ENCODE measurements at regions not wholly inside any gene's neighbourhood (a gene's known extent, or its start where the extent isn't known, plus 50 kb on each side); places are given as distances from the start of the nearest gene placed in this dataset.

- DNase-seq = no peak
These were observed 63.4 kb upstream of the SLC6A6 start for GRCh38 chr3:14338898-14339458.

- no peak for DNase-seq
These were observed 61.3 kb upstream of the SLC6A6 start for GRCh38 chr3:14340960-14341708.

- DNase-seq = no peak
These were observed 58.9 kb upstream of the SLC6A6 start for GRCh38 chr3:14343338-14344112.

- no peak for DNase-seq
These were observed 58.1 kb upstream of the SLC6A6 start for GRCh38 chr3:14344351-14344750.

- no peak for DNase-seq
These were observed 56.8 kb upstream of the SLC6A6 start for GRCh38 chr3:14345496-14346150.

GRCh38 chr3:14346191-14346590 is 56.2 kb upstream of the SLC6A6 start:
- no peak for DNase-seq

GRCh38 chr3:14346642-14347041 is 55.8 kb upstream of the SLC6A6 start:
- no peak for DNase-seq

- DNase-seq = no peak
These were observed 55.3 kb upstream of the SLC6A6 start for GRCh38 chr3:14347110-14347509.

- no peak for DNase-seq
These were observed 50.8 kb upstream of the SLC6A6 start for GRCh38 chr3:14351617-14352001.

- no peak for DNase-seq
These were observed 50.3 kb upstream of the SLC6A6 start for GRCh38 chr3:14352002-14352627.
